GM23338 (cell line): ENCODE measurements at regions not wholly inside any gene's neighbourhood (a gene's known extent, or its start where the extent isn't known, plus 50 kb on each side); places are given as distances from the start of the nearest gene placed in this dataset.

Experiments
- ATAC-seq: fragments of 200-7000 bp; cut with Tn5 transposase; 3 replicates; pipeline ENCODE4 v1.9.1; 2020
- DNase-seq: peaks from one replicate; pipeline ENCODE4 v3.0.0-alpha.2; 2015; ENCODE audit warnings: low spot score
- H2AFZ ChIP-seq: fragments of 200-600 bp; sonication (generic); 2 replicates; pipeline ENCODE4 v1.8.0; 2016; ENCODE audit warnings: antibody characterized with exemption, mild to moderate bottlenecking, moderate library complexity
- H3F3A ChIP-seq: fragments of 200-600 bp; sonication (generic); replicated peaks from 2 replicates; pipeline ENCODE4 v1.8.0; 2017; ENCODE audit warnings: antibody characterized with exemption, mixed run types, low read depth
- H3K27ac ChIP-seq: fragments of 200-600 bp; sonication (generic); 2 replicates; pipeline ENCODE4 v1.6.1; 2016; ENCODE audit warnings: low read depth
- H3K27me3 ChIP-seq: fragments of 200-600 bp; sonication (generic); 2 replicates; pipeline ENCODE4 v1.8.0; 2016; ENCODE audit warnings: mild to moderate bottlenecking, mixed run types, moderate library complexity; ENCODE audit not compliant: insufficient read depth
- H3K36me3 ChIP-seq: fragments of 200-600 bp; sonication (generic); 2 replicates; pipeline ENCODE4 v1.8.0; 2016; ENCODE audit warnings: mild to moderate bottlenecking; ENCODE audit not compliant: insufficient read depth
- H3K4me1 ChIP-seq: fragments of 200-600 bp; sonication (generic); 2 replicates; pipeline ENCODE4 v1.8.0; 2016; ENCODE audit warnings: mild to moderate bottlenecking, moderate library complexity; ENCODE audit not compliant: insufficient read depth
- H3K4me2 ChIP-seq: fragments of 200-600 bp; sonication (generic); 2 replicates; pipeline ENCODE4 v1.7.1; 2017; ENCODE audit warnings: mixed run types
- H3K4me3 ChIP-seq: fragments of 200-600 bp; sonication (generic); 2 replicates; pipeline ENCODE4 v1.6.1; 2016; ENCODE audit warnings: mixed run types
- H3K79me2 ChIP-seq: fragments of 200-600 bp; sonication (generic); replicated peaks from 2 replicates; pipeline ENCODE4 v1.8.0; 2017; ENCODE audit warnings: mild to moderate bottlenecking; ENCODE audit not compliant: insufficient read depth
- H3K9me2 ChIP-seq: fragments of 200-600 bp; sonication (generic); 2 replicates; pipeline ENCODE4 v1.8.0; 2017; ENCODE audit not compliant: insufficient read depth
- H4K20me1 ChIP-seq: fragments of 200-600 bp; sonication (generic); replicated peaks from 2 replicates; pipeline ENCODE4 v1.8.0; 2017; ENCODE audit warnings: mild to moderate bottlenecking; ENCODE audit not compliant: insufficient read depth
- H3K27ac Mint-ChIP-seq: 2 replicates; pipeline ENCODE4 v1.8.0; 2020; ENCODE audit warnings: inconsistent platforms, mild to moderate bottlenecking, moderate library complexity, mixed read lengths
- H3K27me3 Mint-ChIP-seq: 3 replicates; pipeline ENCODE4 v1.8.0; 2022; ENCODE audit warnings: low read depth, mild to moderate bottlenecking, moderate library complexity, mixed read lengths, inconsistent platforms; ENCODE audit not compliant: insufficient read depth, poor library complexity
- H3K36me3 Mint-ChIP-seq: 3 replicates; pipeline ENCODE4 v1.8.0; 2021; ENCODE audit warnings: low read depth, mild to moderate bottlenecking, inconsistent platforms, moderate library complexity, mixed read lengths
- H3K4me1 Mint-ChIP-seq: 3 replicates; pipeline ENCODE4 v1.8.0; 2020; ENCODE audit warnings: mild to moderate bottlenecking, inconsistent platforms, mixed read lengths
- H3K4me3 Mint-ChIP-seq: 3 replicates; pipeline ENCODE4 v1.8.0; 2021; ENCODE audit warnings: moderate library complexity, mild to moderate bottlenecking, inconsistent platforms, mixed read lengths
- H3K9me3 Mint-ChIP-seq: 3 replicates; pipeline ENCODE4 v1.8.0; 2020; ENCODE audit warnings: moderate library complexity, mild to moderate bottlenecking, inconsistent platforms, mixed read lengths
- CREB1 ChIP-seq: fragments of 250-450 bp; sonication (Bioruptor Pico); IDR thresholded peaks from 2 replicates; pipeline ENCODE4 v1.5.0; 2020; ENCODE audit warnings: low read depth, mild to moderate bottlenecking, moderate library complexity
- EZH2 ChIP-seq: fragments of 200-600 bp; sonication (generic); IDR thresholded peaks from one replicate; pipeline ENCODE4 v1.8.0; 2017; ENCODE audit warnings: antibody characterized with exemption, mild to moderate bottlenecking, low read depth; ENCODE audit not compliant: unreplicated experiment
- EZH2phosphoT487 ChIP-seq: fragments of 200-600 bp; sonication (generic); IDR thresholded peaks from one replicate; pipeline ENCODE4 v1.8.1; 2018; ENCODE audit warnings: antibody characterized with exemption; ENCODE audit not compliant: unreplicated experiment
- JUNB ChIP-seq: IDR thresholded peaks from one replicate; pipeline ENCODE4 v1.6.1; 2016; ENCODE audit warnings: antibody characterized with exemption; ENCODE audit not compliant: unreplicated experiment
- ZNF114 ChIP-seq: fragments of 250-450 bp; sonication (Bioruptor Pico); IDR thresholded peaks from 2 replicates; pipeline ENCODE4 v1.5.0; 2020; ENCODE audit warnings: mild to moderate bottlenecking, moderate library complexity
- ZNF331 ChIP-seq: fragments of 250-450 bp; sonication (Bioruptor Pico); IDR thresholded peaks from 2 replicates; pipeline ENCODE4 v1.5.0; 2020; ENCODE audit warnings: low read depth, mild to moderate bottlenecking, moderate library complexity
- TF ChIP-seq, protein P1 (sequence below): fragments of 250-450 bp; sonication (Bioruptor Pico); IDR thresholded peaks from 2 replicates; pipeline ENCODE4 v1.5.0; 2020; ENCODE audit warnings: mild to moderate bottlenecking, moderate library complexity
- TF ChIP-seq, protein P2 (sequence below), 2 experiments: fragments of 200-600 bp in 1 of 2; sonication (generic) in 1 of 2; conservative IDR thresholded peaks; 2 replicates each; pipeline versions ENCODE4 v1.5.1 to v1.6.1; 2016 to 2017; ENCODE audit warnings: antibody characterized with exemption in 2 of 2, low read depth in 2 of 2, mild to moderate bottlenecking in 2 of 2, moderate library complexity in 1 of 2
- TF ChIP-seq, protein P3 (sequence below): IDR thresholded peaks from 2 replicates; pipeline ENCODE4 v1.6.1; 2016; ENCODE audit warnings: antibody characterized with exemption

DNA sequence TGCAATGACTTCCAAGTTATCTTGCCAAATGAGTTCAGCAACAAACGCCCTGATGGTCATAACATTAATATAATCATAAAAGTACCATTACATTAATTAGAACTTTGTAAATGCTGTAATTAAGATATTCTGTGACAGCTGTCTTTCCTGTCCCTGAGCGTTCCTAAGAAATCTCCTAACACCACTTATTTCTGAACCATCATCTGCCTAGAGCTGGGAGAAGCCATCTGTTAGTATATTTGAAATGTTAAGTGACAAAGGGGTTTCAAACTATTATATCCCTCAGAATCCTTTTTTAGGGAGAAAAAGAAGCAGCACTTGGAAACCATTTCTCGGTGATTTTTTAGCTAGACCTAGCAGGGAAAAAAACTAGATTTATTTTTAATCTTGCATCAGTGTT lies 657.5 kb downstream of the FAM181B start:
- H3K27ac ChIP-seq = no peak overlapping the region
- peaks cover 13% of the 10 kb centered on the region for H3K4me1 ChIP-seq
- no peaks in the 10 kb centered on the region for H3K36me3 Mint-ChIP-seq
- H3F3A ChIP-seq = no peaks in the 10 kb centered on the region
- H3K9me3 Mint-ChIP-seq = no peaks in the 10 kb centered on the region
- H3K4me1 Mint-ChIP-seq = peaks cover 11% of the 10 kb centered on the region
- peaks cover 5% of the 10 kb centered on the region for H3K27me3 Mint-ChIP-seq
- TF ChIP-seq, protein P1, sequence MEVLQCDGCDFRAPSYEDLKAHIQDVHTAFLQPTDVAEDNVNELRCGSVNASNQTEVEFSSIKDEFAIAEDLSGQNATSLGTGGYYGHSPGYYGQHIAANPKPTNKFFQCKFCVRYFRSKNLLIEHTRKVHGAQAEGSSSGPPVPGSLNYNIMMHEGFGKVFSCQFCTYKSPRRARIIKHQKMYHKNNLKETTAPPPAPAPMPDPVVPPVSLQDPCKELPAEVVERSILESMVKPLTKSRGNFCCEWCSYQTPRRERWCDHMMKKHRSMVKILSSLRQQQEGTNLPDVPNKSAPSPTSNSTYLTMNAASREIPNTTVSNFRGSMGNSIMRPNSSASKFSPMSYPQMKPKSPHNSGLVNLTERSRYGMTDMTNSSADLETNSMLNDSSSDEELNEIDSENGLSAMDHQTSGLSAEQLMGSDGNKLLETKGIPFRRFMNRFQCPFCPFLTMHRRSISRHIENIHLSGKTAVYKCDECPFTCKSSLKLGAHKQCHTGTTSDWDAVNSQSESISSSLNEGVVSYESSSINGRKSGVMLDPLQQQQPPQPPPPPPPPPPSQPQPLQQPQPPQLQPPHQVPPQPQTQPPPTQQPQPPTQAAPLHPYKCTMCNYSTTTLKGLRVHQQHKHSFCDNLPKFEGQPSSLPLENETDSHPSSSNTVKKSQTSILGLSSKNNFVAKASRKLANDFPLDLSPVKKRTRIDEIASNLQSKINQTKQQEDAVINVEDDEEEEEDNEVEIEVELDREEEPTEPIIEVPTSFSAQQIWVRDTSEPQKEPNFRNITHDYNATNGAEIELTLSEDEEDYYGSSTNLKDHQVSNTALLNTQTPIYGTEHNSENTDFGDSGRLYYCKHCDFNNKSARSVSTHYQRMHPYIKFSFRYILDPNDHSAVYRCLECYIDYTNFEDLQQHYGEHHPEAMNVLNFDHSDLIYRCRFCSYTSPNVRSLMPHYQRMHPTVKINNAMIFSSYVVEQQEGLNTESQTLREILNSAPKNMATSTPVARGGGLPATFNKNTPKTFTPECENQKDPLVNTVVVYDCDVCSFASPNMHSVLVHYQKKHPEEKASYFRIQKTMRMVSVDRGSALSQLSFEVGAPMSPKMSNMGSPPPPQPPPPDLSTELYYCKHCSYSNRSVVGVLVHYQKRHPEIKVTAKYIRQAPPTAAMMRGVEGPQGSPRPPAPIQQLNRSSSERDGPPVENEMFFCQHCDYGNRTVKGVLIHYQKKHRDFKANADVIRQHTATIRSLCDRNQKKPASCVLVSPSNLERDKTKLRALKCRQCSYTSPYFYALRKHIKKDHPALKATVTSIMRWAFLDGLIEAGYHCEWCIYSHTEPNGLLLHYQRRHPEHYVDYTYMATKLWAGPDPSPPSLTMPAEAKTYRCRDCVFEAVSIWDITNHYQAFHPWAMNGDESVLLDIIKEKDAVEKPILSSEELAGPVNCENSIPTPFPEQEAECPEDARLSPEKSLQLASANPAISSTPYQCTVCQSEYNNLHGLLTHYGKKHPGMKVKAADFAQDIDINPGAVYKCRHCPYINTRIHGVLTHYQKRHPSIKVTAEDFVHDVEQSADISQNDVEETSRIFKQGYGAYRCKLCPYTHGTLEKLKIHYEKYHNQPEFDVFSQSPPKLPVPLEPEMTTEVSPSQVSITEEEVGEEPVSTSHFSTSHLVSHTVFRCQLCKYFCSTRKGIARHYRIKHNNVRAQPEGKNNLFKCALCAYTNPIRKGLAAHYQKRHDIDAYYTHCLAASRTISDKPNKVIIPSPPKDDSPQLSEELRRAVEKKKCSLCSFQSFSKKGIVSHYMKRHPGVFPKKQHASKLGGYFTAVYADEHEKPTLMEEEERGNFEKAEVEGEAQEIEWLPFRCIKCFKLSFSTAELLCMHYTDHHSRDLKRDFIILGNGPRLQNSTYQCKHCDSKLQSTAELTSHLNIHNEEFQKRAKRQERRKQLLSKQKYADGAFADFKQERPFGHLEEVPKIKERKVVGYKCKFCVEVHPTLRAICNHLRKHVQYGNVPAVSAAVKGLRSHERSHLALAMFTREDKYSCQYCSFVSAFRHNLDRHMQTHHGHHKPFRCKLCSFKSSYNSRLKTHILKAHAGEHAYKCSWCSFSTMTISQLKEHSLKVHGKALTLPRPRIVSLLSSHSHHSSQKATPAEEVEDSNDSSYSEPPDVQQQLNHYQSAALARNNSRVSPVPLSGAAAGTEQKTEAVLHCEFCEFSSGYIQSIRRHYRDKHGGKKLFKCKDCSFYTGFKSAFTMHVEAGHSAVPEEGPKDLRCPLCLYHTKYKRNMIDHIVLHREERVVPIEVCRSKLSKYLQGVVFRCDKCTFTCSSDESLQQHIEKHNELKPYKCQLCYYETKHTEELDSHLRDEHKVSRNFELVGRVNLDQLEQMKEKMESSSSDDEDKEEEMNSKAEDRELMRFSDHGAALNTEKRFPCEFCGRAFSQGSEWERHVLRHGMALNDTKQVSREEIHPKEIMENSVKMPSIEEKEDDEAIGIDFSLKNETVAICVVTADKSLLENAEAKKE (CRISPR knock-in tag) = no peak
- TF ChIP-seq, protein P2, sequence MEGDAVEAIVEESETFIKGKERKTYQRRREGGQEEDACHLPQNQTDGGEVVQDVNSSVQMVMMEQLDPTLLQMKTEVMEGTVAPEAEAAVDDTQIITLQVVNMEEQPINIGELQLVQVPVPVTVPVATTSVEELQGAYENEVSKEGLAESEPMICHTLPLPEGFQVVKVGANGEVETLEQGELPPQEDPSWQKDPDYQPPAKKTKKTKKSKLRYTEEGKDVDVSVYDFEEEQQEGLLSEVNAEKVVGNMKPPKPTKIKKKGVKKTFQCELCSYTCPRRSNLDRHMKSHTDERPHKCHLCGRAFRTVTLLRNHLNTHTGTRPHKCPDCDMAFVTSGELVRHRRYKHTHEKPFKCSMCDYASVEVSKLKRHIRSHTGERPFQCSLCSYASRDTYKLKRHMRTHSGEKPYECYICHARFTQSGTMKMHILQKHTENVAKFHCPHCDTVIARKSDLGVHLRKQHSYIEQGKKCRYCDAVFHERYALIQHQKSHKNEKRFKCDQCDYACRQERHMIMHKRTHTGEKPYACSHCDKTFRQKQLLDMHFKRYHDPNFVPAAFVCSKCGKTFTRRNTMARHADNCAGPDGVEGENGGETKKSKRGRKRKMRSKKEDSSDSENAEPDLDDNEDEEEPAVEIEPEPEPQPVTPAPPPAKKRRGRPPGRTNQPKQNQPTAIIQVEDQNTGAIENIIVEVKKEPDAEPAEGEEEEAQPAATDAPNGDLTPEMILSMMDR (conservative IDR thresholded peaks at IDR 0.05; ENCODE audit: low read depth in 2 of 2) = no peak
- TF ChIP-seq, protein P3, sequence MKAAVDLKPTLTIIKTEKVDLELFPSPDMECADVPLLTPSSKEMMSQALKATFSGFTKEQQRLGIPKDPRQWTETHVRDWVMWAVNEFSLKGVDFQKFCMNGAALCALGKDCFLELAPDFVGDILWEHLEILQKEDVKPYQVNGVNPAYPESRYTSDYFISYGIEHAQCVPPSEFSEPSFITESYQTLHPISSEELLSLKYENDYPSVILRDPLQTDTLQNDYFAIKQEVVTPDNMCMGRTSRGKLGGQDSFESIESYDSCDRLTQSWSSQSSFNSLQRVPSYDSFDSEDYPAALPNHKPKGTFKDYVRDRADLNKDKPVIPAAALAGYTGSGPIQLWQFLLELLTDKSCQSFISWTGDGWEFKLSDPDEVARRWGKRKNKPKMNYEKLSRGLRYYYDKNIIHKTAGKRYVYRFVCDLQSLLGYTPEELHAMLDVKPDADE = no peak
- TF ChIP-seq EZH2phosphoT487 (no peak), ZNF331 (CRISPR knock-in tag) (no peak), JUNB (no peak), EZH2 (no peak), ZNF114 (CRISPR knock-in tag) (no peak), CREB1 (CRISPR knock-in tag) (no peak)
- no peak overlapping the region for H3K4me2 ChIP-seq
- ATAC-seq (no peak), DNase-seq (no peak)
- H3K36me3 ChIP-seq = no peaks in the 10 kb centered on the region
- H3K27me3 ChIP-seq = no peaks in the 10 kb centered on the region
- H2AFZ ChIP-seq = no peak overlapping the region
- no peaks in the 10 kb centered on the region for H4K20me1 ChIP-seq
- no peak overlapping the region for H3K4me3 Mint-ChIP-seq
- no peak overlapping the region for H3K27ac Mint-ChIP-seq
- H3K9me2 ChIP-seq = no peaks in the 10 kb centered on the region; the same call in 1 of the 2 replicates
- H3K79me2 ChIP-seq = no peaks in the 10 kb centered on the region
- no peak overlapping the region for H3K4me3 ChIP-seq
